GM12872 (cell line): ENCODE measurements at regions not wholly inside any gene's neighbourhood (a gene's known extent, or its start where the extent isn't known, plus 50 kb on each side); places are given as distances from the start of the nearest gene placed in this dataset.

Experiments used
- CTCF ChIP-seq: IDR thresholded peaks from 3 replicates; pipeline ENCODE4 v1.5.1; 2011; ENCODE audit warnings: low read depth, mild to moderate bottlenecking, low read length, moderate library complexity; ENCODE audit not compliant: insufficient read depth

GRCh38 chr2:193701484-193701883 is 1506.8 kb upstream of the TMEFF2 start:
- no peak for TF ChIP-seq CTCF

- peak; percentile 32; the same call in 1 of the 3 replicates for TF ChIP-seq CTCF
Measured at GRCh38 chr2:193695367-193695766, 1500.6 kb upstream of the TMEFF2 start.

- no peak for TF ChIP-seq CTCF
Measured at GRCh38 chr2:193693758-193694157, 1499.0 kb upstream of the TMEFF2 start.

- TF ChIP-seq CTCF = no peak
Measured at GRCh38 chr2:193690572-193690971, 1495.8 kb upstream of the TMEFF2 start.

GRCh38 chr2:193687195-193687594 is 1492.5 kb upstream of the TMEFF2 start:
- no peak for TF ChIP-seq CTCF

- TF ChIP-seq CTCF = no peak
Measured at GRCh38 chr2:193679847-193680246, 1485.1 kb upstream of the TMEFF2 start.

- no peak for TF ChIP-seq CTCF
Measured at GRCh38 chr2:193670478-193670877, 1475.7 kb upstream of the TMEFF2 start.
